Kidney (tissue), 13 donors: ENCODE measurements at regions not wholly inside any gene's neighbourhood (a gene's known extent, or its start where the extent isn't known, plus 50 kb on each side); places are given as distances from the start of the nearest gene placed in this dataset.

Experiments
- DNase-seq, 5 donors: peaks; one replicate each; pipeline ENCODE4 v3.0.0-alpha.2; 2013 to 2020
- FAIRE-seq: peaks from 2 replicates; lab custom pipeline; 2012; peaks lifted over from hg19 to GRCh38; lab: Jason Lieb, UNC
- H3K27ac ChIP-seq, 2 donors: one replicate each; pipeline ENCODE4 v1.7.0; 2013; ENCODE audit warnings: low read depth in 2 of 2, low read length in 2 of 2, inconsistent platforms in 1 of 2
- H3K27me3 ChIP-seq: one replicate; pipeline ENCODE4 v1.7.1; 2013; ENCODE audit warnings: low read length, inconsistent platforms; ENCODE audit not compliant: control insufficient read depth, insufficient read depth
- H3K36me3 ChIP-seq, 3 donors: one replicate each; pipeline versions ENCODE4 v1.7.0 to v1.7.1; 2013; ENCODE audit warnings: low read length in 3 of 3, control low read depth in 1 of 3, inconsistent platforms in 1 of 3; ENCODE audit not compliant: insufficient read depth in 3 of 3, control insufficient read depth in 2 of 3
- H3K4me1 ChIP-seq, 3 donors: one replicate each; pipeline versions ENCODE4 v1.7.0 to v1.7.1; 2013; ENCODE audit warnings: low read length in 3 of 3, inconsistent platforms in 1 of 3, low read depth in 1 of 3; ENCODE audit not compliant: control insufficient read depth in 2 of 3, insufficient read depth in 2 of 3
- H3K4me3 ChIP-seq, 3 donors: one replicate each; pipeline versions ENCODE4 v1.7.0 to v1.8.1; 2013; ENCODE audit warnings: low read length in 3 of 3, control low read depth in 1 of 3, inconsistent platforms in 1 of 3
- H3K9ac ChIP-seq, 3 donors: one replicate each; pipeline versions ENCODE4 v1.7.0 to v1.7.1; 2013; ENCODE audit warnings: low read length in 3 of 3, control low read depth in 1 of 3, inconsistent platforms in 1 of 3
- H3K9me3 ChIP-seq, 3 donors: one replicate each; pipeline versions ENCODE4 v1.7.0 to v1.7.1; 2013; ENCODE audit warnings: low read length in 3 of 3, control low read depth in 1 of 3, inconsistent platforms in 1 of 3; ENCODE audit not compliant: control insufficient read depth in 2 of 3, insufficient read depth in 1 of 3
- intact Hi-C: fragments of 100-400 bp; cut with DNase I; formaldehyde crosslinking; loops from one replicate; pipeline ENCODE4 v1.11.1; 2022
- TF ChIP-seq, protein P1 (sequence below): IDR thresholded peaks from 3 replicates; pipeline ENCODE4 v1.5.1; 2012; ENCODE audit warnings: mild to moderate bottlenecking, moderate library complexity, borderline replicate concordance; ENCODE audit not compliant: insufficient read depth; ENCODE audit errors: extremely low read depth
- donor health status: control.
- donor health status: control.
- donor health status: control.
- donor health status: control.
- donor health status: control.
- donor health status: DM: yes; HTN: yes; CAD: no.
- donor health status: Normal renal cell carcinoma (clear cell type).

DNA sequence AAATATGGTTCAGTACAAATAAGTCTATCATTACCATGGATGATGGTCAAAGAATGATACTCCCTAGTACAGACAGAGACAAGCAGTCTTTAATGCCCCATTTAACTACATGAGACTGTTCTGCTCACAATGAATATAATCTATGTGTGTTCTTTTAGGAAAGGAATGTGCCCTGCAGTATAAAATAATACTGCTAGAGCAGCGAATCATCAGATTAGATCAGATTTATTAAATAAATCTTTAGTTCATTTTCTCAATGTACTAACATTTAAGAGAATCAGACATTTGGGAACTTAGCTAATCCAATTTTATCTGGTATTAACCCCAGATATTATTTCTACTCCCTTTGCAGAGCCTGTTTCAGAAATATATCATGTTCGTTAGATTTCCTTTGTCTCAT, 272.0 kb upstream of the GCFC2 start:
- H3K4me1 ChIP-seq = no peaks in the 10 kb centered on the region
- no peak overlapping the region for H3K9ac ChIP-seq
- no peak for FAIRE-seq
- H3K36me3 ChIP-seq = no peaks in the 10 kb centered on the region
- no peak overlapping the region for H3K27ac ChIP-seq
- no peak overlapping the region for H3K4me3 ChIP-seq
- no peak for DNase-seq
- intact Hi-C loops = no loop called here
- TF ChIP-seq, protein P1, sequence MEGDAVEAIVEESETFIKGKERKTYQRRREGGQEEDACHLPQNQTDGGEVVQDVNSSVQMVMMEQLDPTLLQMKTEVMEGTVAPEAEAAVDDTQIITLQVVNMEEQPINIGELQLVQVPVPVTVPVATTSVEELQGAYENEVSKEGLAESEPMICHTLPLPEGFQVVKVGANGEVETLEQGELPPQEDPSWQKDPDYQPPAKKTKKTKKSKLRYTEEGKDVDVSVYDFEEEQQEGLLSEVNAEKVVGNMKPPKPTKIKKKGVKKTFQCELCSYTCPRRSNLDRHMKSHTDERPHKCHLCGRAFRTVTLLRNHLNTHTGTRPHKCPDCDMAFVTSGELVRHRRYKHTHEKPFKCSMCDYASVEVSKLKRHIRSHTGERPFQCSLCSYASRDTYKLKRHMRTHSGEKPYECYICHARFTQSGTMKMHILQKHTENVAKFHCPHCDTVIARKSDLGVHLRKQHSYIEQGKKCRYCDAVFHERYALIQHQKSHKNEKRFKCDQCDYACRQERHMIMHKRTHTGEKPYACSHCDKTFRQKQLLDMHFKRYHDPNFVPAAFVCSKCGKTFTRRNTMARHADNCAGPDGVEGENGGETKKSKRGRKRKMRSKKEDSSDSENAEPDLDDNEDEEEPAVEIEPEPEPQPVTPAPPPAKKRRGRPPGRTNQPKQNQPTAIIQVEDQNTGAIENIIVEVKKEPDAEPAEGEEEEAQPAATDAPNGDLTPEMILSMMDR = no peak
- H3K27me3 ChIP-seq = no peaks in the 10 kb centered on the region
- no peaks in the 10 kb centered on the region for H3K9me3 ChIP-seq

DNA sequence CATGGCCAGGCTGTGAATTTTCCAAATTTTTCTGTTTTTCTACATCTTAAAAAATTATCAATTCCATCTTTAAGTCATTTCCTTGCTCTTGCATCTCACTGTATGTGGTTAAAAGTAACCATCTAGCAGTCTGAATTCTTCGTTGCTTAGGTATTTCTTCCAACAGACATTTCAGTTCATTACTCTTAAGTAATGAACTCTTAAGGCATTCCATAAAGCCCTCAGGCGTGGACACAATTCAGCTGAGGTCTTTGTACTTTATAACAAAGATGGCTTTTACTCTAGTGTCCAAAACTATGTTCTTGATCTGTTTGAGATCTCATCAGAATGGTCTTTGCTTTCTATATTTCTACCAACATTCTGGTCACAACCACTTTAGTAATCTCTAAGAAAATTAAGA, 253.9 kb upstream of the GCFC2 start:
- intact Hi-C loops = no loop called here
- FAIRE-seq (no peak), DNase-seq (no peak)
- Histone ChIP-seq H3K4me1 (no peaks in the 10 kb centered on the region), H3K27ac (no peak overlapping the region), H3K9me3 (no peaks in the 10 kb centered on the region), H3K36me3 (no peaks in the 10 kb centered on the region), H3K4me3 (no peak overlapping the region), H3K27me3 (no peaks in the 10 kb centered on the region), H3K9ac (no peak overlapping the region)
- TF ChIP-seq, protein P1 = no peak

DNA sequence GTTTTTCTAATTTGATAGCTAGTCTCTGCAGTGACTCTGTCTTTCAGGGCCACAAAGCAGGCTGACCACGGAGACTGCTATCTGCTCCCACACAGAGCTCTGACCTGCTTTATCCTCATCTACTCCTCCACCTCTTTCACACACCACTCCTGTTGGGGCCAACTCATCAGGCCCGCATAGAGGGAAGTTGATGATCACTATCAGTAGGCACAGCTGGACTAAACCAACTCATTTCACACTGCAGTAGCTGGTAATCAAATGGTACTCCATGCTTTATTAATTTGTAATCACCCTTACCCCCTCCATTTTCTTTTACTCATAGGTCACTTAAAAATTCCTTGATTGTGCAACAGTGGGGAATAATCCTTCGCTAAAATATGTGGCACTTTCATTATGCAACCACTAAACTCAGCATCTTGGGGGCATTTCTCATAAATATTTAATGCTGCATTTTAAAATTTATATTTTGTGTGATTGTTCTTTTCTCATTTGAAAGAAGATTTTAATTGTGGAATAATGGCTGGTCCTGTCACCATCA, 249.8 kb upstream of the GCFC2 start:
- no peaks in the 10 kb centered on the region for H3K4me1 ChIP-seq
- TF ChIP-seq, protein P1 = no peak
- DNase-seq (no peak), FAIRE-seq (no peak)
- H3K4me3 ChIP-seq = no peak overlapping the region
- H3K27me3 ChIP-seq = no peaks in the 10 kb centered on the region
- intact Hi-C loops = no loop called here
- no peaks in the 10 kb centered on the region for H3K9me3 ChIP-seq
- H3K36me3 ChIP-seq = no peaks in the 10 kb centered on the region
- no peak overlapping the region for H3K9ac ChIP-seq
- no peak overlapping the region for H3K27ac ChIP-seq
